Keratinocyte (primary cell): ENCODE measurements at regions not wholly inside any gene's neighbourhood (a gene's known extent, or its start where the extent isn't known, plus 50 kb on each side); places are given as distances from the start of the nearest gene placed in this dataset.

Experiments
- DNase-seq: peaks from one replicate; pipeline ENCODE4 v3.0.0-alpha.2; 2011; ENCODE audit warnings: low read depth, missing footprints, low spot score
- FAIRE-seq: peaks from 2 replicates; lab custom pipeline; 2011; peaks lifted over from hg19 to GRCh38; lab: Jason Lieb, UNC
- H2AFZ ChIP-seq: 2 replicates; pipeline ENCODE4 v1.6.0; 2012; ENCODE audit warnings: low read length, control low read depth, inconsistent platforms; ENCODE audit not compliant: control insufficient read depth
- H3K27ac ChIP-seq: 2 replicates; pipeline ENCODE4 v1.5.1; 2011; ENCODE audit warnings: low read length; ENCODE audit not compliant: control insufficient read depth, insufficient read depth
- H3K27me3 ChIP-seq: 3 replicates; pipeline ENCODE4 v1.6.0; 2011; ENCODE audit warnings: low read length; ENCODE audit not compliant: control insufficient read depth, insufficient read depth; ENCODE audit errors: extremely low read depth
- H3K36me3 ChIP-seq, 2 experiments: 2 replicates in 1 of 2; 3 replicates in 1 of 2; pipeline ENCODE4 v1.5.1; 2011; ENCODE audit warnings: low read length in 2 of 2, mild to moderate bottlenecking in 1 of 2; ENCODE audit not compliant: control insufficient read depth in 2 of 2, insufficient read depth in 2 of 2; ENCODE audit errors: extremely low read depth in 1 of 2
- H3K4me1 ChIP-seq: 3 replicates; pipeline ENCODE4 v1.5.1; 2011; ENCODE audit warnings: low read length; ENCODE audit not compliant: control insufficient read depth, insufficient read depth; ENCODE audit errors: extremely low read depth
- H3K4me2 ChIP-seq: 3 replicates; pipeline ENCODE4 v1.6.0; 2011; ENCODE audit warnings: low read depth, low read length; ENCODE audit not compliant: control insufficient read depth, insufficient read depth; ENCODE audit errors: extremely low read depth
- H3K4me3 ChIP-seq, 3 experiments: fragments of 200-600 bp in 1 of 3; sonication (generic) in 1 of 3; 2 replicates in 2 of 3; 3 replicates in 1 of 3; pipeline ENCODE4 v1.5.1; 2011 to 2016; ENCODE audit warnings: low read length in 3 of 3, mild to moderate bottlenecking in 3 of 3, control low read depth in 2 of 3, inconsistent platforms in 1 of 3, low read depth in 1 of 3, mixed read lengths in 1 of 3, mixed run types in 1 of 3, moderate library complexity in 1 of 3; ENCODE audit not compliant: control insufficient read depth in 2 of 3, insufficient read depth in 2 of 3; ENCODE audit errors: extremely low read depth in 1 of 3
- H3K79me2 ChIP-seq: 2 replicates; pipeline ENCODE4 v1.6.0; 2012; ENCODE audit warnings: low read length; ENCODE audit not compliant: control insufficient read depth, insufficient read depth
- H3K9ac ChIP-seq: 3 replicates; pipeline ENCODE4 v1.6.0; 2011; ENCODE audit warnings: low read length; ENCODE audit not compliant: control insufficient read depth, insufficient read depth; ENCODE audit errors: extremely low read depth
- H3K9me1 ChIP-seq: 3 replicates; pipeline ENCODE4 v1.6.0; 2011; ENCODE audit warnings: low read length; ENCODE audit not compliant: control insufficient read depth, insufficient read depth; ENCODE audit errors: extremely low read depth
- H3K9me3 ChIP-seq: 2 replicates; pipeline ENCODE4 v1.5.1; 2012; ENCODE audit warnings: low read depth, low read length; ENCODE audit not compliant: control insufficient read depth
- H4K20me1 ChIP-seq: 3 replicates; pipeline ENCODE4 v1.6.0; 2011; ENCODE audit warnings: low read length; ENCODE audit not compliant: control insufficient read depth, insufficient read depth; ENCODE audit errors: extremely low read depth
- EZH2 ChIP-seq: IDR thresholded peaks from one replicate; pipeline ENCODE4 v1.6.1; 2012; ENCODE audit warnings: inconsistent platforms, mild to moderate bottlenecking, low read length, moderate library complexity
- dilution Hi-C: fragments of 300-500 bp; cut with MboI; formaldehyde crosslinking; loops from one replicate; pipeline ENCODE4 v1.7.0; 2020; ENCODE audit warnings: low sequenced_read_pairs; ENCODE audit not compliant: extremely low pct_ligation_motif_present
- TF ChIP-seq, protein P1 (sequence below), 3 experiments: IDR thresholded peaks in 1 of 3; conservative IDR thresholded peaks in 1 of 3; optimal IDR thresholded peaks in 1 of 3; 2 replicates in 2 of 3; 3 replicates in 1 of 3; pipeline versions ENCODE3 to v1.5.1; 2011; ENCODE audit warnings: low read length in 3 of 3, mild to moderate bottlenecking in 3 of 3, moderate library complexity in 2 of 3, control low read depth in 1 of 3, inconsistent platforms in 1 of 3; ENCODE audit not compliant: insufficient read depth in 2 of 3; ENCODE audit errors: extremely low read depth in 1 of 3

DNA sequence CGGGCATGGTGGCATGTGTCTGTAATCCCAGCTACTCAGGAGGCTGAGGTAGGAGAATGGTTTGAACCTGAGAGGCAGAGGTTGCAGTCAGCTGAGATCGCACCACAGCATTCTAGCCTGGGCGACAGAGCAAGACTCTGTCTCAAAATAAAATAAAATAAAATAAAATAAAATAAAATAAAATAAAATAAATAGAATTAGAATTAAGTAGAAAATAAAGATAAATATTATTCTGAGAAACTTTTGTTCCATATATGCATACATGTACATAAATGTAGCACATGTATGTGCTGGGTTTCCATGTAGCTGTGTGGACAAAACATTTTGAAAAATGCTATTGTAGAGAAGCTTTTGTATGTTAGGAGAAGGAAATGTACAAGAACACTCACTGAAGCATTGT, 129.4 kb upstream of the VLDLR start:
- no peaks in the 10 kb centered on the region for H3K9me3 ChIP-seq
- no peaks in the 10 kb centered on the region for H4K20me1 ChIP-seq
- no peak for TF ChIP-seq EZH2
- TF ChIP-seq, protein P1, sequence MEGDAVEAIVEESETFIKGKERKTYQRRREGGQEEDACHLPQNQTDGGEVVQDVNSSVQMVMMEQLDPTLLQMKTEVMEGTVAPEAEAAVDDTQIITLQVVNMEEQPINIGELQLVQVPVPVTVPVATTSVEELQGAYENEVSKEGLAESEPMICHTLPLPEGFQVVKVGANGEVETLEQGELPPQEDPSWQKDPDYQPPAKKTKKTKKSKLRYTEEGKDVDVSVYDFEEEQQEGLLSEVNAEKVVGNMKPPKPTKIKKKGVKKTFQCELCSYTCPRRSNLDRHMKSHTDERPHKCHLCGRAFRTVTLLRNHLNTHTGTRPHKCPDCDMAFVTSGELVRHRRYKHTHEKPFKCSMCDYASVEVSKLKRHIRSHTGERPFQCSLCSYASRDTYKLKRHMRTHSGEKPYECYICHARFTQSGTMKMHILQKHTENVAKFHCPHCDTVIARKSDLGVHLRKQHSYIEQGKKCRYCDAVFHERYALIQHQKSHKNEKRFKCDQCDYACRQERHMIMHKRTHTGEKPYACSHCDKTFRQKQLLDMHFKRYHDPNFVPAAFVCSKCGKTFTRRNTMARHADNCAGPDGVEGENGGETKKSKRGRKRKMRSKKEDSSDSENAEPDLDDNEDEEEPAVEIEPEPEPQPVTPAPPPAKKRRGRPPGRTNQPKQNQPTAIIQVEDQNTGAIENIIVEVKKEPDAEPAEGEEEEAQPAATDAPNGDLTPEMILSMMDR (optimal IDR thresholded peaks at IDR 0.05 in 1 of 3, IDR thresholded peaks at IDR 0.05 in 1 of 3, conservative IDR thresholded peaks at IDR 0.05 in 1 of 3; ENCODE audit: extremely low read depth in 1 of 3, insufficient read depth in 2 of 3, low read length in 3 of 3) = no peak
- no peak overlapping the region for H3K4me3 ChIP-seq
- H2AFZ ChIP-seq = no peak overlapping the region
- no peaks in the 10 kb centered on the region for H3K27me3 ChIP-seq
- H3K27ac ChIP-seq = no peak overlapping the region
- FAIRE-seq (no peak), DNase-seq (no peak)
- H3K79me2 ChIP-seq = no peaks in the 10 kb centered on the region
- no peaks in the 10 kb centered on the region for H3K4me1 ChIP-seq
- H3K9me1 ChIP-seq = no peaks in the 10 kb centered on the region
- no peak overlapping the region for H3K4me2 ChIP-seq
- dilution Hi-C loops = no loop called here
- no peaks in the 10 kb centered on the region for H3K36me3 ChIP-seq
- H3K9ac ChIP-seq = no peak overlapping the region

DNA sequence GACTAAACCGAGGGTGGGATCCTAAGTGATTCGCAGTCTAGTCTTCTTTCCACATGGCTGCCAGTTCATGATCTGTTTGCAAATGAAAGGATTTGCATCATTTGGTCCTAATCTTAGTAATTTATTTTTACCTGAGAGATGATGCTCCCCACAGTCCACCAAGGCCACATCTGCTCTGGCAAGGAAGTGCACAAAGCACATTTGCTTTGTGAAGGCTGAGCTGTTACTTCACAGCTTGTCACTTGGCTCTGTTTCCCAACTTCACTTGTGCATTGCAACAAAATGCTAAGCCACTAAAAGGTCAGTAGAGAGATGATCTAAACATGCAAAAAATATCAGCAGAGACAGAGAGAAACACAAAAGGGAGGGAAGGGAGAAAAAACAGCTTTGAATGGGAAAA, 128.5 kb upstream of the VLDLR start:
- H3K27ac ChIP-seq = no peak overlapping the region
- H3K4me2 ChIP-seq = no peak overlapping the region
- no peaks in the 10 kb centered on the region for H3K36me3 ChIP-seq
- TF ChIP-seq EZH2 = no peak
- TF ChIP-seq, protein P1 (optimal IDR thresholded peaks at IDR 0.05 in 1 of 3, IDR thresholded peaks at IDR 0.05 in 1 of 3, conservative IDR thresholded peaks at IDR 0.05 in 1 of 3; ENCODE audit: extremely low read depth in 1 of 3, insufficient read depth in 2 of 3, low read length in 3 of 3) = no peak
- no peaks in the 10 kb centered on the region for H4K20me1 ChIP-seq
- H3K9ac ChIP-seq = no peak overlapping the region
- H3K9me1 ChIP-seq = no peaks in the 10 kb centered on the region
- H3K4me1 ChIP-seq = no peaks in the 10 kb centered on the region
- H3K79me2 ChIP-seq = no peaks in the 10 kb centered on the region
- dilution Hi-C loops = no loop called here
- FAIRE-seq (no peak), DNase-seq (no peak)
- H3K27me3 ChIP-seq = no peaks in the 10 kb centered on the region
- H2AFZ ChIP-seq = no peak overlapping the region
- H3K4me3 ChIP-seq = no peak overlapping the region
- H3K9me3 ChIP-seq = no peaks in the 10 kb centered on the region
